Hepatocyte (in vitro differentiated cells): ENCODE measurements at regions not wholly inside any gene's neighbourhood (a gene's known extent, or its start where the extent isn't known, plus 50 kb on each side); places are given as distances from the start of the nearest gene placed in this dataset.

Experiments
- DNase-seq: peaks from one replicate; pipeline ENCODE4 v3.0.0-alpha.2; 2016; ENCODE audit warnings: low spot score
- H2AFZ ChIP-seq: fragments of 200-600 bp; sonication (generic); 2 replicates; pipeline ENCODE4 v1.6.0; 2016; ENCODE audit warnings: antibody characterized with exemption, mild to moderate bottlenecking
- H3K27ac ChIP-seq: fragments of 200-600 bp; sonication (generic); 2 replicates; pipeline ENCODE4 v1.5.1; 2016; ENCODE audit warnings: mild to moderate bottlenecking
- H3K27me3 ChIP-seq: fragments of 200-600 bp; sonication (generic); 2 replicates; pipeline ENCODE4 v1.6.1; 2016
- H3K36me3 ChIP-seq: fragments of 200-600 bp; sonication (generic); replicated peaks from 2 replicates; pipeline ENCODE4 v1.5.1; 2016; ENCODE audit warnings: low read depth; ENCODE audit not compliant: insufficient read depth
- H3K4me1 ChIP-seq: fragments of 200-600 bp; sonication (generic); 2 replicates; pipeline ENCODE4 v1.5.1; 2016; ENCODE audit warnings: mild to moderate bottlenecking, moderate library complexity; ENCODE audit not compliant: insufficient read depth
- H3K4me2 ChIP-seq: fragments of 200-600 bp; sonication (generic); 2 replicates; pipeline ENCODE4 v1.6.0; 2016
- H3K4me3 ChIP-seq: fragments of 200-600 bp; sonication (generic); 2 replicates; pipeline ENCODE4 v1.5.1; 2016; ENCODE audit warnings: mild to moderate bottlenecking
- H3K79me2 ChIP-seq: fragments of 200-600 bp; sonication (generic); 2 replicates; pipeline ENCODE4 v1.6.0; 2017; ENCODE audit warnings: mild to moderate bottlenecking
- H3K9me2 ChIP-seq: fragments of 200-600 bp; sonication (generic); replicated peaks from 2 replicates; pipeline ENCODE4 v1.6.0; 2017; ENCODE audit warnings: mild to moderate bottlenecking; ENCODE audit not compliant: insufficient read depth
- H3K9me3 ChIP-seq: fragments of 200-600 bp; sonication (generic); 2 replicates; pipeline ENCODE4 v1.5.1; 2016; ENCODE audit warnings: low read depth, mild to moderate bottlenecking
- H4K20me1 ChIP-seq: fragments of 200-600 bp; sonication (generic); 2 replicates; pipeline ENCODE4 v1.6.0; 2016; ENCODE audit warnings: mild to moderate bottlenecking; ENCODE audit not compliant: insufficient read depth, poor library complexity, severe bottlenecking
- EZH2 ChIP-seq: fragments of 200-600 bp; sonication (generic); IDR thresholded peaks from 2 replicates; pipeline ENCODE4 v1.6.1; 2016; ENCODE audit warnings: antibody characterized with exemption, mild to moderate bottlenecking, borderline replicate concordance
- EZH2phosphoT487 ChIP-seq: fragments of 200-600 bp; sonication (generic); IDR thresholded peaks from one replicate; pipeline ENCODE4 v1.6.1; 2018; ENCODE audit warnings: antibody characterized with exemption, mild to moderate bottlenecking, low read depth, moderate library complexity; ENCODE audit not compliant: unreplicated experiment, severe bottlenecking
- WGBS: methylation state at CpG from one replicate; pipeline ENCODE4 v1.1.6; 2016; ENCODE audit warnings: low lambda C conversion rate; ENCODE audit errors: missing lambda C conversion rate; 5-methylcytosine and 5-hydroxymethylcytosine counted together
- TF ChIP-seq, protein P1 (sequence below): fragments of 200-600 bp; sonication (generic); IDR thresholded peaks from 2 replicates; pipeline ENCODE4 v1.5.1; 2016; ENCODE audit warnings: antibody characterized with exemption, mild to moderate bottlenecking; ENCODE audit not compliant: poor library complexity

DNA sequence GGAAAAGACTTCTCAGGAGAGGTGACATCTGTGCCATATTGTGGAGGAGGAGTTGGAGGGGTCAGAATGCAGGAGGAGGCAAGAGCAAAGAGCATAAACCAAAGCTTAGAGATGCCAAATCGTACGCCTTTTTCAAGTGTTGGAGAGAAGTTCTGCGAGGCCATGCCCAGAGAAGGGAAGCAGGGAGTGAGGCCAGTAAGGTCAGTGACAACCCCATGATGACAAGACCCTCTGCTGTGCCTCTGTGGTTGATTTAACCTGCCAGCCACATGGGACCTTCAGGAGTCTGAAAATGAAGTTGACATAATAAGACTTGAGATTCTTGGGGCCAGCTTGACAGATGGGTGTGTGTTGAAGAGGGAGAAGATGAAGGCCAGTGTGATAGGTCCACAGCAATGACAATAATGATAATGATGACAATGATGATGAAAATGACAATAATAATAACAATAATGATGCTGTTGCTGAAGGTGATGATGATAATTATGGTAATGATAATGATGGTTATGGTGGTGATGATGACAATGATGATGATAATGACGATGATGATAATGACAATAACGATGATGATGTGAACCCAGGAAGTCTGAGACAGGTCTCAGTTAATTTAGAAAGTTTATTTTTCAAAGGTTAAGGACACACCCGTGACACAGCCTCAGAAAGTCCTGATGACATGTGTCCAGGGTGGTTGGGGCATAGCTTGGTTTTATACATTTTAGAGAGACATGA is 152.6 kb upstream of the B3GAT1 start:
- TF ChIP-seq EZH2 (no peak), EZH2phosphoT487 (no peak)
- TF ChIP-seq, protein P1, sequence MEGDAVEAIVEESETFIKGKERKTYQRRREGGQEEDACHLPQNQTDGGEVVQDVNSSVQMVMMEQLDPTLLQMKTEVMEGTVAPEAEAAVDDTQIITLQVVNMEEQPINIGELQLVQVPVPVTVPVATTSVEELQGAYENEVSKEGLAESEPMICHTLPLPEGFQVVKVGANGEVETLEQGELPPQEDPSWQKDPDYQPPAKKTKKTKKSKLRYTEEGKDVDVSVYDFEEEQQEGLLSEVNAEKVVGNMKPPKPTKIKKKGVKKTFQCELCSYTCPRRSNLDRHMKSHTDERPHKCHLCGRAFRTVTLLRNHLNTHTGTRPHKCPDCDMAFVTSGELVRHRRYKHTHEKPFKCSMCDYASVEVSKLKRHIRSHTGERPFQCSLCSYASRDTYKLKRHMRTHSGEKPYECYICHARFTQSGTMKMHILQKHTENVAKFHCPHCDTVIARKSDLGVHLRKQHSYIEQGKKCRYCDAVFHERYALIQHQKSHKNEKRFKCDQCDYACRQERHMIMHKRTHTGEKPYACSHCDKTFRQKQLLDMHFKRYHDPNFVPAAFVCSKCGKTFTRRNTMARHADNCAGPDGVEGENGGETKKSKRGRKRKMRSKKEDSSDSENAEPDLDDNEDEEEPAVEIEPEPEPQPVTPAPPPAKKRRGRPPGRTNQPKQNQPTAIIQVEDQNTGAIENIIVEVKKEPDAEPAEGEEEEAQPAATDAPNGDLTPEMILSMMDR = no peak
- no peaks in the 10 kb centered on the region for H3K4me1 ChIP-seq
- H3K9me3 ChIP-seq = no peaks in the 10 kb centered on the region
- WGBS = 91% methylated on average over 6 of the region's 6 CpGs
- no peak overlapping the region for H2AFZ ChIP-seq
- H3K4me2 ChIP-seq = no peak overlapping the region
- no peaks in the 10 kb centered on the region for H4K20me1 ChIP-seq
- H3K27ac ChIP-seq = no peak overlapping the region
- H3K9me2 ChIP-seq = no peaks in the 10 kb centered on the region
- no peak overlapping the region for H3K4me3 ChIP-seq
- H3K36me3 ChIP-seq = no peaks in the 10 kb centered on the region
- H3K79me2 ChIP-seq = no peaks in the 10 kb centered on the region
- no peaks in the 10 kb centered on the region for H3K27me3 ChIP-seq
- no peak for DNase-seq

DNA sequence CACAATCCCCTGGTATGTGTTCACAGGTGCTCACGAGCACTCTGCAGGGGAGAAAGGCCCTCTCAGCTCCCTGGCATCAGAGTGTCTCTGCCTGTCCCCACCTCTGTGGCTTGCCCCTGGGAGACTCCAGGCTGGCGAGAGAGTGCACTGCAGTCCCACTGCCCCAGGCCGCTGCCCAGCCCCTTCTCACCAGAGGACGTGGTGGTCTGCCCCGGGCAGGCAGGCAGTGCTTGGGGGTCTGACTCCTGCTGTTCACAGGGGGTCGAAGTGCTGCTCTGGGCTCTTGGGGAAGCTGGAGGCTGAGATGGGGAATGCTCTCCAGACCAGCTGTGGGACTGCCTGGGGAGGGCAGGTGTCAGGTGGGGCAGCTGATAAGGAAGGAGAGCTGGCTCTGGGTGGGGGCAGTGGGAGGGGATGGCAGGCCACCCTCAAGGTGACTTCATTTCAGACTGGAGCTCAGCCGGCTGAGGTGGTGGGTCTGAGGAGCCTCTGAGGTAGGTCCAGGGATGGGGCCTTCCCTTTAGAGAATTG is 151.0 kb upstream of the B3GAT1 start:
- Histone ChIP-seq H3K4me1 (no peaks in the 10 kb centered on the region), H3K9me2 (no peaks in the 10 kb centered on the region), H4K20me1 (no peaks in the 10 kb centered on the region), H3K79me2 (no peaks in the 10 kb centered on the region), H3K36me3 (no peaks in the 10 kb centered on the region), H3K27me3 (no peaks in the 10 kb centered on the region), H3K9me3 (no peaks in the 10 kb centered on the region), H3K27ac (no peak overlapping the region), H2AFZ (no peak overlapping the region), H3K4me2 (no peak overlapping the region), H3K4me3 (no peak overlapping the region)
- WGBS = 80% methylated on average over 7 of the region's 7 CpGs
- DNase-seq = no peak
- no peak for TF ChIP-seq EZH2phosphoT487
- TF ChIP-seq EZH2 = no peak
- TF ChIP-seq, protein P1 = no peak

DNA sequence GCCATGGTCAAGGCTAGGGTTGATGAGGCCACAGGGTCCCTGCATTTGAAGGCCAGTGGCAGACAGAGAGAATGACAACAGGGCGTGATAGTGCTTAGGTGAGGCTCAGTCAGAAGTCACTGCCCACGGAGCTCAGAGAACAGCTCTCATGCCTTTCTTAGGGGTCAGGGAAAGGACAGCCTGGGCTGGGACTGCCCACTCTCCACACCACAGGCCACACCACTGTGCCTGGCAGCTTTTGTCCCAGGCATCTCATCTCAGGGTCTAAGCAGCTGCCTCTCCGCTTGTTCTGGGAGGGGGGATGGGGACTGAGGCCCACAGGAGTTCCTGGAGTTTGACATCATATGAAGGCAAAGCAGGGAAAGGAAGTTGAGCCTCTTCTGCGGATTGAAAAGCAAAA is 150.2 kb upstream of the B3GAT1 start:
- no peak for TF ChIP-seq EZH2phosphoT487
- no peak for TF ChIP-seq EZH2
- TF ChIP-seq, protein P1 = no peak
- Histone ChIP-seq H2AFZ (no peak overlapping the region), H3K9me2 (no peaks in the 10 kb centered on the region), H3K4me2 (no peak overlapping the region), H4K20me1 (no peaks in the 10 kb centered on the region), H3K27ac (no peak overlapping the region), H3K36me3 (no peaks in the 10 kb centered on the region), H3K4me3 (no peak overlapping the region), H3K4me1 (no peaks in the 10 kb centered on the region), H3K27me3 (no peaks in the 10 kb centered on the region), H3K79me2 (no peaks in the 10 kb centered on the region), H3K9me3 (no peaks in the 10 kb centered on the region)
- 45% methylated on average over 4 of the region's 4 CpGs for WGBS
- DNase-seq = no peak
